Mucosa of gallbladder (tissue), 1 donor: ENCODE measurements at regions not wholly inside any gene's neighbourhood (a gene's known extent, or its start where the extent isn't known, plus 50 kb on each side); places are given as distances from the start of the nearest gene placed in this dataset.

Experiments
- DNase-seq: peaks from one replicate; pipeline ENCODE4 v3.0.0-alpha.2; 2020; ENCODE audit warnings: low spot score
- donor health status: DM: no; HTN: no; CAD: no.

GRCh38 chr1:188397521-188397920 is 1568.8 kb downstream of the PLA2G4A start:
- DNase-seq = no peak

- no peak for DNase-seq
These were observed 1574.2 kb downstream of the PLA2G4A start for GRCh38 chr1:188402986-188403385.

- DNase-seq = no peak
These were observed 1577.9 kb downstream of the PLA2G4A start for GRCh38 chr1:188406636-188407035.

GRCh38 chr1:188420177-188420576 is 1591.4 kb downstream of the PLA2G4A start:
- no peak for DNase-seq

GRCh38 chr1:188423073-188423472 is 1594.3 kb downstream of the PLA2G4A start:
- DNase-seq = no peak

GRCh38 chr1:188424176-188424575 is 1595.4 kb downstream of the PLA2G4A start:
- no peak for DNase-seq

GRCh38 chr1:188425687-188426086 is 1596.9 kb downstream of the PLA2G4A start:
- no peak for DNase-seq

- no peak for DNase-seq
These were observed 1597.8 kb downstream of the PLA2G4A start for GRCh38 chr1:188426561-188426960.

GRCh38 chr1:188427642-188428041 is 1598.9 kb downstream of the PLA2G4A start:
- DNase-seq = no peak

GRCh38 chr1:188429386-188429785 is 1600.6 kb downstream of the PLA2G4A start:
- no peak for DNase-seq

- no peak for DNase-seq
These were observed 1603.7 kb downstream of the PLA2G4A start for GRCh38 chr1:188432427-188432826.

GRCh38 chr1:188433425-188433824 is 1604.7 kb downstream of the PLA2G4A start:
- DNase-seq = no peak

- DNase-seq = no peak
These were observed 1615.8 kb downstream of the PLA2G4A start for GRCh38 chr1:188444526-188444925.

GRCh38 chr1:188462837-188463236 is 1634.1 kb downstream of the PLA2G4A start:
- DNase-seq = no peak

GRCh38 chr1:188463919-188464318 is 1635.2 kb downstream of the PLA2G4A start:
- no peak for DNase-seq

GRCh38 chr1:188466539-188466938 is 1637.8 kb downstream of the PLA2G4A start:
- DNase-seq = no peak

- no peak for DNase-seq
These were observed 1647.9 kb downstream of the PLA2G4A start for GRCh38 chr1:188476606-188477005.

GRCh38 chr1:188489336-188490112 is 1660.8 kb downstream of the PLA2G4A start:
- DNase-seq = no peak

- no peak for DNase-seq
These were observed 1667.8 kb downstream of the PLA2G4A start for GRCh38 chr1:188496506-188496905.

- DNase-seq = no peak
These were observed 1668.3 kb downstream of the PLA2G4A start for GRCh38 chr1:188497020-188497419.

- DNase-seq = no peak
These were observed 1670.9 kb downstream of the PLA2G4A start for GRCh38 chr1:188499690-188500089.

GRCh38 chr1:188514917-188515316 is 1686.2 kb downstream of the PLA2G4A start:
- no peak for DNase-seq

- DNase-seq = no peak
These were observed 1688.4 kb downstream of the PLA2G4A start for GRCh38 chr1:188517139-188517538.

- DNase-seq = no peak
These were observed 1722.4 kb downstream of the PLA2G4A start for GRCh38 chr1:188551176-188551575.
